NOMO-1 treated with DMSO at 0.1 percent for 48 hours (cell line): ENCODE measurements at regions not wholly inside any gene's neighbourhood (a gene's known extent, or its start where the extent isn't known, plus 50 kb on each side); places are given as distances from the start of the nearest gene placed in this dataset.

Experiments
- DNase-seq: peaks from one replicate; lab custom pipeline; 2025; ENCODE audit not compliant: unreplicated experiment; lab: John Stamatoyannopoulos, UW

DNA sequence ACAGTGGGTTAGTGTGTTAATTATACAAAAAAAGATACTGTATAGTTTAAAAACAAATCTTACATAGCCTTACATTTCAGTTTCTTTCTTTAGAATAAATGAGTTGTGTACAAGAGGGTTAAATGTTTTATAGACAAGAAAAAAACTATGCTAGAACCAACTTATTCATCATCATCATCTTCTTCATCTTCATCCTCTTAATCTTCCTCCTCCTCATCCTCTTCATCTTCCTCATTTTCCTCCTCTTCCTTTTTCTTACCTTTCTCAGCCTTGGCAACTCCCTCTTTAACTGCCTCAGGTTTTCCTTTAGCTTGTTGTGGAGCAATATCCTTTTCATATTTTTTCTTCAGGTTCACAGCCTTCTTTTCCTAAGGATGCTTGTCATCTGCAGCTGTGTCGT lies 53.7 kb downstream of the RPS12 start:
- DNase-seq, result no peak

DNA sequence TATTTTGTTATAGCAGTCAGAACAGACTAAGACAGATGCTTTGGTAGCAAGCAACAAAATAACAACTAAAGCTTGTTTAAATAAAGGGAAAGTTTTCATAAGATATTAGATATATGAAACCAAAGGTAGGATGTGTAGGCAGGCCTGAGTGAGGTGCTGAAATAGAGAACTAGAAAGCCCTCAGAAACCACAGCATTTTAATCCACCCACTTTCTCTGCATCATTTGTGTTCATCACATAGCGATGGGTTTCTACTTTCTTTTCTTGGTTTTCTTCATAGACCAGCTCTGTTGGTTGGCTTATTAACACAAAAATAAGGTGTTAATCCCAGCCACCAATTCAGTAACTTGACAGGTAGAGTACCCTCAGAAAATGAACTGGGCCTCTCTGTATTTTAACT lies 58.6 kb downstream of the RPS12 start:
- DNase-seq, result no peak

DNA sequence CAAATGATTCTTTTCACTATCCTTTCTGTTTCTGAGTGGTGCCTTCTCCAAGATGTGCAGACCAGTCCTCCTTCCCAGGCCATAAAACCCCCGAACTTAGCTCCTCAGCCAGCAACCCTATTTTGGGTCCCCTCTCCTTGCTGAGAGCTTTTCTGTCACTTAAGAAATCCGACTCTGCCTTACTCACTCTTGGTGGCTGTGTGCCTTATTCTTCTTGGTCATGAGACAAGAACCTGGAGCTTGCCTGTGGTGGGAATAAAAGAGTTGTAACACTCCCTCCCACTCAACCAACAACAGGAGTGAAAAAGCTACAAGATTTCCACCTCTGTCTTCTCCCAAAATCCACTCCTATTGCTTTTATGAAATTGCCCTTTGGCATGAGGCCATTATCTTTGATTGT lies 62.6 kb downstream of the RPS12 start:
- DNase-seq, result no peak

DNA sequence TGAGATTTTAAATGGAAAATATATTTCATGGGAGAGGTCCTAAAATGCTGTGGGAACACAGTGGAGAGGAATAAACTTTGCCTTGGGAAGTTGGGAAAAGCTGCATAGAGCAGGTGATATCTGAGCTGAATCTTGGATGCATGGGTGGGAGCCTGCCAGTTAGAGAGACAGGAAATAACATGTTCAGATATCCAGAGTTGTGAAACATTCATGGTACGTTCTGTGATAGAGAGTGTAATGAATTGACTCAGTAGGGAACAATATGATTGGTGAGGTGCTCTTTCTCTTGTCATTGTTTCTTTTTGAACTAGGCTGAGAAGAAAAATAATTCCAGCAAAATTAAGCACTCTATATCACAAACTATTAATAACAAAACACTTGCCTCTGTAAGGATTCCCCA lies 72.8 kb downstream of the RPS12 start:
- no peak for DNase-seq

DNA sequence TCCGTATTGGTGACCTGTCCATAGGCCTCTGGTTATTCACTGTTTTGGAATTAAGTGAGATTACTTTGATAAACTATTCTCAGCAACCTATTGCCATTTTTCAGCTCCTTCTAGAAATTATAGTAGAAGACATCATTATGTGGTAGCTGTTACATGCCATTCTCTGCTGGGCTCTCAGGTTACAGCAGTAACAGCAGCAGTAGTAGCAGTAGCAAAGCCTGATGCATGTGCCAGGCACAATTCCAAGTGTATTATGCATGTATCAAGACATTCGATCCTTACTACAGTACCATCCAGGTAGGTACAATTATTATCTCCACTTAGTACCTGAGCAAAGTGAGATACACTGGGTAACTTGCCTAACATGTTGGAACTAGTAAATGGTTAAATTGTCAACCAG lies 74.3 kb downstream of the RPS12 start:
- no peak for DNase-seq

DNA sequence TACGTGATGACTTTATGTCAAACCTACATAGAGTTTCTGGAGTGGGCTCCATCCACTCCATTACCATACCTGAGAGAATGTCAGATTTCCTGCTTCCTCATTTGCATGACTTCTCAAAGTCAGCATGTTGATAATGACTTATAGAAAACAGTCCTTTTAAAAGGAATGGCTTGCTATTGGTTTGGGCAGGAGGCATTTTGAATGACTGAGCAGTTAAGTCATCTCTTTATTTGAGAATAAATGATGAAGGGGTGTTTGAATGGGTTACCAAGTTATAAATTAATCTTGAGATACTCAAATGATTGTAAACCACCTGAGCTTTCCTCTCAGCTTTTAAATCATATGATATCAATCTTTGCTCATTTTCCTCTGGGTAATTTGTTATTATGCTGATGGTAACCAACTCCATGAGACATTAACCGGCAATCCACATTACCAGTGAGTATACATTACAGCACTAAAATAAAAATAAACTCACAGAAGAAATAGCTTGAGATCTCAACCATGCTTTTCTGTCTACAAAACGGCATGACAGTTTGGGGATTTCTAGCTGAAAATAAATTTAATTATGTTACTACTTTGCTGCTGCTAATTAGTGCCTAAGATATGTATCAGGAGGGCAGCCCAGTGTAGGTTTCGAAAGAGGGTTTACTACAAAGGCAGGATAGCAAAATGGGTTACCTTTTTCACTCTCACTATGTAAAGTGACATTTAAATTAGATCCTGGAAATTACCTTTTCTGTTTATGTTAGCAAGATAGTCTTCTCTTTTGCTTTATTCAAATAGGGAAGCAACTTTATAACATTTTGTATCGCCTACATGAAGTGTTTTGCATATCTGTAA lies 78.8 kb downstream of the RPS12 start:
- DNase-seq, result no peak

DNA sequence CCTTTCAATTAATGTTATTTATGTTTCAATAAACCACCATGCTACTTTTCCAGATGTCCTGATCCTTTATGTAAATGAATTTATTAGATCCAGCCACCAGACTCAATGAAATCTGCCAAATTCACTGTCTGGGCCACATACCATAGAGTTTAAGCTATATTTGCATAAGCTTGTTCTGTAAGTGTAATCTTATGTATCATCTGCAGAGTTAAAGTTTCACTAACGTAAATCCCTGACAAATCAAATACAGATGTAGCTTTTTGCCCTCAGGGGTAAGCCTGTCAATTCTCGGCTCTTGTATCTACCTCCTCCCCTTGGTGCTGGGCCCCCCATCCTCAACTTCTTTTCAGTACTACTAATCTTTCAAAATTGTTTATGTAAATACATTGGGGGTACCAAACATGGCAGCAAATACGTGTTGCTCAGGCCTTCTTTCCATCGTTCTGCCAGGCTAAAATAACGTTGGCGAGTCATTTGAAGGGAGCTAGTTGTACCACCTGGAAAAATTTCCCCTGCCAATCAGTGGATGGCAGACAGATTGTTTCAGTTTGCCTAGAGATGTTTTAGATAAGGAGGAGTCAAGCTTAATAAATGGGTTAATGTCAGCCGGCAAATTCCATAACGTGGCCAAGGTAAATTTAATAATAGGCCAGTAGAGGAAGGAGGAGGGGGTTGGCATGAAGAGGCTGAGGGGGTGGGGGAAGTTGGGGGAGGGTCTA lies 79.6 kb downstream of the RPS12 start:
- DNase-seq, result no peak

DNA sequence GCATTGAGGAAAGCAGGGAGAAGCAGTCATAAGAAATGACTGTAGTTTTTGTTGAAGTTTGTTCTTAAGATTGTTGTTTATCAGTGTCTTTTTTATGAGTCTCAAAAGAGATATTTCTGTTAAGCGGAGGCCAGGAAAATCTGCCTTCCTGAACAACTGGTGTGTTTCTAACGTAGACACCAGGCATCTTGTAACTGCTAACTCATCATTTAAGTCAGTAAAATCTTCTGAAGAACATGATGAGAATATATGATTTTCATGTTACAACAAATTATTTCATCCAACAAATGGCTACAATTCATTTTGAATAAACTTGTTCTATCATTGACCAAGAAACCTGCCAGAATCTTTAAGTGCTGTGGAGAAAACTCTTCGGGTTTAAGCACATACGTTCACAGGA lies 84.0 kb downstream of the RPS12 start:
- DNase-seq, result no peak

DNA sequence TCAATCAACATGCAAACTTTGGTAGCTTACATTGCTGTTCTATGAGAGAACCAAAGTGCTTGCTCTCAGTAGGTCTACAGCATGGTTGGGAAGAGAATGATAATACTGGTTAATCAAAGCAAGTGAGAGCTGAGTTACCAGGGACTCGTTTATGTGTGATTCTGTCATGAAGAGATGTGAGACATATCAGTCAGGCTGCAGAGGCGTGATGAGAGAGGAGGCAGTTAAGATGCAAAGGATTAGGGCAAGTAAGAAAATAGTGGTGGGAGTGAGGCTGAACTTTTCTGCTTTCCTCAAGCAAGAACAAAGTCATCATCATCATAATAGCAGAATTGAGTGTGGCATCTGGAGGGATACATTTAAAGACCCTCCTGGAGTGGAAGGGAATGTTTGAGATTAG lies 86.5 kb downstream of the RPS12 start:
- no peak for DNase-seq

DNA sequence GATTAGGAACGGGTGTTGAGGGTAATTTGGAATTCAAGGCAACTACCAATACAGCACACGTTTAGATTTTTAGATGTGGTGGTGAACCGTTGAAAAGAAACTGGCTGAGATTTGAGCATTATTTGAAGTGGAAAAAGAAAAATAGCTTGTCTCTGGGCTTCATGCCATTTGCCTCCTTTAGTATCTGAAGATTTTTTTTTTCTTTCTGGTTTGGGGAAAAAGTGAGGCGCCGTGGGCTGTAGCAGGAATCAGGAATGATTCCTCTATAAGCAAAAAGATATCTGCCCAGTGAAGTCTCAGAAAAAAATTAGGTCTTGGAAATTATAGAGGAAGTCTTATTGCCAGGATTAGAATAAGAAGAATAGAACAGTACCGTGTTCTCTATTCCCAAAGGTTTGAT lies 88.5 kb downstream of the RPS12 start:
- no peak for DNase-seq

DNA sequence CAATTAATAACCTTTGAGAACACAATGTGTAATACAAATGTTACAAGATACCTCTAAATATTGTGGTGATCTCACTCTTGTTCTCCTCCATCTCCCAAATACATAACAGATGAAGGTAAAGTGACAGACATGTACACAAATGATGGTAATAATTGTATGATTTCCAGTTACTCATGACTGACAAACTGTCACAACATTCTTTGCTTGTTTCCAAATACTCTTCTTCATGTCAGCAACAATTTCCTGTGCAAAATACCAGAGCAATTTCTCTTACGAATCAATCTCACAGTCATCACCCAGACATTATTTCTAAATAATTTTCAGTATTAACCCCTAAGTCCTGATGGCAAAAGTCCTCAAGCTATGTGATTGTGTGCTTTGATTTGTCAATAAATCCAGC lies 92.9 kb downstream of the RPS12 start:
- DNase-seq, result no peak

DNA sequence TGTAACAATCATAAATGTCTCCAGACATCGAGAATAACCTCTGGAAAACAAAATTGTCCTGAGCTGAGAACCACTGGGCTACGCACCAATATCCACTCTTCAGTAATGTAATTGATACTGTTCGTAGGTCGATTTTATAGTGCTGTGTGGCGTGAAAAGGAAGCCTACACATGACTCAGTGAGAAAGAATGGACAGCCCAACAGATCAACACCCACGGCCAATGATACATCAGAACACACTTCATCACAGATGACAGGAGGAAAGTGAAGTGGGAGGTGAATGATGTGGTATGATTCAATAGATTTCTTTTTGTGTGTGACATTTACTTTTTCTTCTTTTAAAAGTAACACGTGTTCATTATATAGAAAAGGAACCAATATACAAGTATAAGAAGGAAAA lies 93.5 kb downstream of the RPS12 start:
- DNase-seq, result no peak

DNA sequence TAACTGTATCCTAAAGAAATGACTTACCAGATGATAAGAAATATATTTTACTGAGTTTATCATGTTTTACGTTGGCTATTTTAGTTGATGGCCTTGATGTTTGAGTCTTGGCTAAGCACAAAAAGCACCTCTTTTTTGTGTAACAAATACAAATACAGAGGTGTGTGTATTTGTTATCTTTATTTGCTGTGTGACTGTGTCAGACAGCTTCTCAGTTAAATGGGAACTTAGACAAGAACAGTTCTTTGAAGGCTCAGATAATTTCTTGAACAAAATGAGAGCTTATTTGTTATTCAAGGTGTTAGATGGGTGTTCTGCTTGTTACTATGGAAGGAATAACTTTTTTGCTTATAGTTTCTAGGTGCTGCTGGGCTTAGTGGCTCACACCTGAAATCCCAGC lies 95.4 kb downstream of the RPS12 start:
- no peak for DNase-seq

DNA sequence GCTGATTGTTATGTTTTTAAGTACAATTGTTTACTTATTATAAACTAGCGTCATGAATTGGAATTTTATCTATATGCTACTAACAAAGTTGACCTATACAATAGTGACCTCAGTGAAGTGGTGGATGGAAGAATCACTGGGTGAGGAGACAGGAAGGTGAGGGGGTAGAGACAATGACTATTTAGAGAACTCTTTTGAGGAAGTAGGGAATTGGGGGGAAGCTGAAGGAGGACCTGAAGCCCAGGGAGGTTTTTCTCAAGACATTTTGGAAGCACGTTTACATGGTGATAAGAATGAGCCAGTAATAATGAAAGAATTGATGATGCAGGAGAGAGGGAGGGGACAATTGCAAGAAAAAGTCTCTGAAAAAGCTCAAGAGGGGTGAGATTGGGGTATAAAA lies 96.4 kb downstream of the RPS12 start:
- no peak for DNase-seq

DNA sequence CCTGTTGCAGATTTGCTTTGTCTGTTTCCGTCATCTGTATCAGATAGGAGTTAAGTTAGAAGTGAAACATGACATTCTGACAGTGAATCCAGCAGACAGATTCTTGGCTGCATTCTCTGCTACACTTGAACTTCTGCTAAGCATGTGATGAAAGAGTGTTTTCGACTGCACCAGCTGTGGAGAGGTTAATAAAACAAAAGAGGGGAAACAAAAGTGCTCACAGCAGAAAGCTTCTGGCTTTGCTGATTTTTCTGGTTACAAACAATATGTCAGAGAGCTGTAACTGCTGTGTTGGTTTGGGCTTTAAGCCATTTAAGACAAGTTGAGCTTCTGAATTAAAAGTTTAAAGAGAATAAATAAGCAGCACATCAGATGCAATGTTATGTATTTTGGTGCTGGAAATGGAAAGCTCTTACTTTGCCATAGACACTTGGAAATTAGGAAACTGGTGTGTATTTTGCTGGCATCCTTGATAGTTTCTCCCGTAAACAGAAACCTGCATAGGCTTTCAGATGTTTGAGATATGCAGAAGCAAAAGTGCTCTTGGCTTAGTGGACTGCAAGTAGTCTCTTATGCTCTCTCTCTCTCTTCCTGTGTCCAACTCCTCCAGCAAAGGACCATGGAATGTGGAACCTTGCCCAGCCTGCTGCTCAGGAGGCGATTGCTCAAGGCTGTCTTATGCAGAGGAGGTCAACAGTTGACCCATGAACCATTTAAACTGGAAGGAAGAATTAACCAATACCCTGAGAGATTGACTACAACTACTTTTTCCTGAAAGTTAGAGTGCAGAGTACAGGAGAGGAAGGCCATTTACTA lies 104.9 kb downstream of the RPS12 start:
- no peak for DNase-seq

DNA sequence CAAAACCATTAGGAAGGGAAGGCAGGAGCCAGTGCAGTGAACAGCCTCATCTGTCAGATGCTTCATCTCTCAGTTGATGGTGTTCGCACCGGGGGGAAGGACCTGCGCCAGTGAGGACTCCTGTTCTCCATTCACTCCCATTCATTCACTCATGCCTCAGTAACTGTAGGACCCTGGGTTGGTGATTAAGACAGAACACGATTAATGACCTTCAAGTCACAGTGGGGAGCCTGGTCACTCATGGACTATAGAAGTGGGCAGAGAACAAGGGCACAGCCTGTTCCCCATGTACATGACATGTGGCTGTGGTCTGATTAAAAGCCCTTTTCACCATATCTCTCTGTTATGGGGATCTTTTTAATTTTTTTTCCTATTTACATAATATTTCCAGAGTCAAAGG lies 113.3 kb downstream of the RPS12 start:
- no peak for DNase-seq

DNA sequence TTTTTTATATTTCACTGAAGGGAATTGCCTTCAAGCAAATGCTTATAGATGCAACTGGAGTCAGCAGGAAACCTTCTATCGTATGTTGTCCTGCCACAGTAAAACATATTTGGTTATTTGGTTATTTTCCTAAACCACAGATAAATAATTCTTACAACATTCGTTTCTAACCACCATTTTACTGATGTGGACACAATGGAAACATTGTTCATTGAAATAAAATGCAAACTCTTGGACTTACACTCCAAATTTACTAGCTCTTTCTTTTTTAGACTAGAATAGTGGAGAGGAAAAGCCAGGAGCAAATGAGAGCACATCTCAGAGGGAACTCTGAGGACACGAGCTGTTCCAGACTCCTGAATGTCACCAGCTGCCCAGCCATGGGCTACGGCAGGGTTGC lies 114.8 kb downstream of the RPS12 start:
- DNase-seq, result no peak

DNA sequence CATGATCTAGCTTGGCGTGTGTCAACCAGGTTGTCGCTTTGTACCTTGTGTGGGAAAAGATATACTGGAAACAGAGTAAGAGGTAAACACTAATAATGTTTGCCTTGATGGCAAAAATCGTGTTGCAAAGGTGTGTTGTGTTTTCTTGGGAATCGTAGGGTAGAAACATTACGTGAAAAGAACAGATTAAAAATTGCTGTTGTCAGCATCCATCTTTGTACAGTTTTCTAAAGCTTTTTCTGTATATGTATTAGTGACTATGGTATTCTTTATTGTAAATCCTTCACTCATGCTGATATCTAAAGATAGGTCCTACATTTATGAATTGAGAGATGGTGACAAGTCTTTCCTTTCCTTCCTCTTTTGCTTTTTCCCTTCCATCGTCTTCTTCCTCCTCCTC lies 116.9 kb downstream of the RPS12 start:
- no peak for DNase-seq

DNA sequence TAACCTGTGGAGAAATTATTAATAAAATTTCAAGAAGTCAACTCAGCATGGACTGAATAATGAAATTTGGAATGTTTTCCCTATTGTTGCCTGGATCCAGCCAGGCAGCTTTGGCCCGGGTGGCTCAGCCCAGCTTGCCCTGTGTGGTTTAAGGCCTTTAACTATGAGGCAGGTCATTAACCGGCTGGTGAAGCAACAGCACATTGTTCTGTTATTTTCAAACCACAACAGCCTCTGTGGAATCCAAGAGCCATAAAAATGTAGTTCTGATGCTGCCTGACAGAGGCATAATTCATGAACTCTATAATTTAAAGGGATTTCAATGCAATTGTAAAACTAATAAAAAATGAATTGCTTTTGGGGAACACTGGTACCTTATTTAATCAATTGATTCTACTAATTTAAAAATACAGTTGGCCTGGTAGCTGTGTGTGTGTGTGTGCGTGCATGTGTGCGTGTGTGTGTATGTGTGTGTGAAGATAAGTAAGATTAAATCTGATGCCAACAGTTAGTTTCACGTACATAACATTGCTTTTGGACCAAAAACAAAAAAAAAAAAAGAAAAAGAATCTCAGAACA lies 117.7 kb downstream of the RPS12 start:
- no peak for DNase-seq

DNA sequence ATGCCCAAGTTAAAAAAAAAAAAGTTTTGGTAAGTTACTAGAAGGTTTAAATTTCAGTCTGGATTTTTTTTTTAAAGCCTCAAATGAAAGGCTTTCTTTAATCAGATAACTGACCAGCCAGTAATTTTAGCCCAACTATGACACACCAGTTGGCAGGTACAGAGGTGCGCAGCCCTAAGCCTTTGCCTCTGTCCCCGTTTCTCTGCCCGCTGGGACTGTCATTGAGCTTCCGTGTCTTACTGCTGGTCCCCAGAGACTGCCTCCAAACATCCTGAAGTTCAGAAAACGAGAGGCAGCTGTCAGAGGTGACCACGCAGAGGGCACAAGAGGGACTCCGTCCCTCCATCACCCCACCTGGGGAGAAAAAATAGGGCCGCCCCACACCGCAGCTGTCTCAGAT lies 118.2 kb downstream of the RPS12 start:
- DNase-seq, result no peak

DNA sequence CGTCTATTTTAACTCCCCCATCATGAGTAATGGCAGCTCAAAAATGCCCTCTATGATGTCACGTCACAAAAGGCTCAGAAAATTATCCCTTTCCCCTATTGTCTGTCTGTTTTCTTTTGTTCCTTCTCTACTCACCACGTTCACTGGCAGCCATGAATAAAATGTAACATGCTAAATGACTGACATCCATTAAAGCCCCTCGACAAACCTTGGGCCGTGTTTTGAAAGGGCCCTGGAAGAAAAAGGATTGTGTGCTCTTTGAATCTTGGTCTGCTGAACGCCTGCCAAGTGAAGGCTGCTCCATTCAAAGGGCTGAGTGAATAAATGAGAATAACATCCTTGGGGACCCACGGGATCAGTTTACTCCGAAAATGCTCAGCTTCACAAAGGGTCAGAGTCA lies 118.7 kb downstream of the RPS12 start:
- DNase-seq, result no peak

DNA sequence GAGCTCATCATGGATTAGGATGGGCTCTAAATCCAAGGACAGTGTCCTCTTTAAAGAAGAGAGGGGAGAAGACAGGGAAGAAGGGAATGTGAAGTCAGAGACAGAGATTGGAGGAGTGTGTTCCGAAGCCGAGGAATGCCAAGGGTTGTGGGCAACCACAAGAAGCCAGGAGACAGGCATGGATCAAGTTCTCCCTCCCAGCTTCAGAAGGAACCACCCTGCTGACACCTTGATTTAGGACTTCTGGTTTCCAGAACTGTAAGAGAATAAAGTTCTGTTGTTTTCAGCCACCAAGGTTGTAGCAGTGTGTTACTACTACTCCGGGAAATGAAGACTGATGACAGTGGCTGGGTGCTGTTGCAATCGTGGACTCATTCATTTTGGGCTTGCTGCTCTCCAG lies 120.1 kb downstream of the RPS12 start:
- DNase-seq, result no peak
